WI38 (cell line): ENCODE measurements at regions not wholly inside any gene's neighbourhood (a gene's known extent, or its start where the extent isn't known, plus 50 kb on each side); places are given as distances from the start of the nearest gene placed in this dataset.

Source experiments
- H3K4me3 ChIP-seq: 2 replicates; pipeline ENCODE4 v1.5.1; 2011; ENCODE audit warnings: low read depth, mild to moderate bottlenecking, control low read depth, low read length
- CTCF ChIP-seq: IDR thresholded peaks from 2 replicates; pipeline ENCODE4 v1.5.1; 2012; ENCODE audit warnings: low read depth, mild to moderate bottlenecking, control low read depth, low read length

- no peak overlapping the region for H3K4me3 ChIP-seq
- TF ChIP-seq CTCF = no peak
Measured at GRCh38 chr4:137661693-137662092, 129.4 kb upstream of the PCDH18 start.

GRCh38 chr4:137660211-137660610 is 127.9 kb upstream of the PCDH18 start:
- no peak for TF ChIP-seq CTCF
- no peak overlapping the region for H3K4me3 ChIP-seq

GRCh38 chr4:137659431-137659830 is 127.1 kb upstream of the PCDH18 start:
- no peak for TF ChIP-seq CTCF
- no peak overlapping the region for H3K4me3 ChIP-seq

GRCh38 chr4:137656661-137657060 is 124.4 kb upstream of the PCDH18 start:
- no peak for TF ChIP-seq CTCF
- no peak overlapping the region for H3K4me3 ChIP-seq

GRCh38 chr4:137655302-137655701 is 123.0 kb upstream of the PCDH18 start:
- TF ChIP-seq CTCF = no peak
- H3K4me3 ChIP-seq = no peak overlapping the region

- no peak for TF ChIP-seq CTCF
- no peak overlapping the region for H3K4me3 ChIP-seq
Measured at GRCh38 chr4:137651128-137651527, 118.8 kb upstream of the PCDH18 start.

GRCh38 chr4:137649711-137650450 is 117.6 kb upstream of the PCDH18 start:
- H3K4me3 ChIP-seq = no peak overlapping the region
- TF ChIP-seq CTCF = no peak
